ENCODE measurements at regions not wholly inside any gene's neighbourhood (a gene's known extent, or its start where the extent isn't known, plus 50 kb on each side); places are given as distances from the start of the nearest gene placed in this dataset.

DNA sequence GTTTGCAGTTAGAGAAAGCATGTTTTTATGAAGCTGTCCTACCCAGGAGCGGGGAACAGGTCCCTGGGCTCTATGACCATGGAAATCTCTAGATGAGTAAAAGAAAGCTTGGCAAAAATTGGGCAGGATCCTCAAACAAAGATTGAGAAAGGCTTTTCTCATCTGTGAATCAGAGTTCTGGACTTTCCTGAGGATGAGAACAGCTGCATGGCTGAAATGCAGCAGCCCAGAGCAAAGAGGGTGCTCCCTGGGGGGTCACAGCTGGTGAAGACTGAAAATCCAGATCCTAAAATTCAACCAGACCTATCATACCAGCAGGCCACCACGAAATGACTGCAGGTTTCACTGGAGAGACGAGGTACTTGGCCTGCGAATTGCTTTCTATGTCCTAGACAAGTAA is 65.7 kb upstream of the APP start:
- TF ChIP-seq POLR2A (IDR thresholded peaks at IDR 0.05) (no peak), POLR2AphosphoS5 (IDR thresholded peaks at IDR 0.05) (no peak)
- TF ChIP-seq, protein P1, sequence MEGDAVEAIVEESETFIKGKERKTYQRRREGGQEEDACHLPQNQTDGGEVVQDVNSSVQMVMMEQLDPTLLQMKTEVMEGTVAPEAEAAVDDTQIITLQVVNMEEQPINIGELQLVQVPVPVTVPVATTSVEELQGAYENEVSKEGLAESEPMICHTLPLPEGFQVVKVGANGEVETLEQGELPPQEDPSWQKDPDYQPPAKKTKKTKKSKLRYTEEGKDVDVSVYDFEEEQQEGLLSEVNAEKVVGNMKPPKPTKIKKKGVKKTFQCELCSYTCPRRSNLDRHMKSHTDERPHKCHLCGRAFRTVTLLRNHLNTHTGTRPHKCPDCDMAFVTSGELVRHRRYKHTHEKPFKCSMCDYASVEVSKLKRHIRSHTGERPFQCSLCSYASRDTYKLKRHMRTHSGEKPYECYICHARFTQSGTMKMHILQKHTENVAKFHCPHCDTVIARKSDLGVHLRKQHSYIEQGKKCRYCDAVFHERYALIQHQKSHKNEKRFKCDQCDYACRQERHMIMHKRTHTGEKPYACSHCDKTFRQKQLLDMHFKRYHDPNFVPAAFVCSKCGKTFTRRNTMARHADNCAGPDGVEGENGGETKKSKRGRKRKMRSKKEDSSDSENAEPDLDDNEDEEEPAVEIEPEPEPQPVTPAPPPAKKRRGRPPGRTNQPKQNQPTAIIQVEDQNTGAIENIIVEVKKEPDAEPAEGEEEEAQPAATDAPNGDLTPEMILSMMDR (IDR thresholded peaks at IDR 0.05) = no peak

Data from breast epithelium (tissue), 3 donors.